Lung (tissue), 11 donors: ENCODE measurements at regions not wholly inside any gene's neighbourhood (a gene's known extent, or its start where the extent isn't known, plus 50 kb on each side); places are given as distances from the start of the nearest gene placed in this dataset.
"Not testable (repeated sequence)": the region's sequence is repeated elsewhere in the genome, so short reads cannot be mapped to it uniquely, and the experiment has no call there.

Experiments used
- ATAC-seq: fragments of 200-7000 bp; cut with Tn5 transposase; one replicate; pipeline ENCODE4 v1.9.1; 2020; ENCODE audit warnings: moderate number of reproducible peaks; ENCODE audit not compliant: insufficient read depth, low FRiP score
- DNase-seq, 3 donors: peaks; one replicate each; pipeline ENCODE4 v3.0.0-alpha.2; 2013 to 2017
- H3K27ac ChIP-seq, 2 donors: one replicate each; pipeline ENCODE4 v1.5.1; 2013; ENCODE audit warnings: mild to moderate bottlenecking in 2 of 2, moderate library complexity in 2 of 2, control low read depth in 1 of 2, inconsistent platforms in 1 of 2, low read depth in 1 of 2, low read length in 1 of 2
- H3K27me3 ChIP-seq, 3 donors: one replicate each; pipeline ENCODE4 v1.5.1; 2013; ENCODE audit warnings: low read length in 2 of 3; ENCODE audit not compliant: control insufficient read depth in 3 of 3, insufficient read depth in 3 of 3
- H3K36me3 ChIP-seq, 4 donors: one replicate each; pipeline ENCODE4 v1.5.1; 2013; ENCODE audit warnings: low read length in 4 of 4, mild to moderate bottlenecking in 1 of 4, moderate library complexity in 1 of 4; ENCODE audit not compliant: control insufficient read depth in 4 of 4, insufficient read depth in 4 of 4
- H3K4me1 ChIP-seq, 5 donors: one replicate each; pipeline ENCODE4 v1.5.1; 2013; ENCODE audit warnings: low read length in 5 of 5, mild to moderate bottlenecking in 2 of 5, moderate library complexity in 1 of 5; ENCODE audit not compliant: control insufficient read depth in 5 of 5, insufficient read depth in 5 of 5
- H3K4me3 ChIP-seq: one replicate; pipeline ENCODE4 v1.5.1; 2013; ENCODE audit warnings: mild to moderate bottlenecking, control low read depth, moderate library complexity
- H3K9ac ChIP-seq, 2 donors: one replicate each; pipeline ENCODE4 v1.5.1; 2013; ENCODE audit warnings: low read length in 2 of 2, control low read depth in 1 of 2; ENCODE audit not compliant: insufficient read depth in 1 of 2
- H3K9me3 ChIP-seq, 4 donors: one replicate each; pipeline ENCODE4 v1.5.1; 2013; ENCODE audit warnings: low read length in 3 of 4, mild to moderate bottlenecking in 1 of 4, moderate library complexity in 1 of 4; ENCODE audit not compliant: control insufficient read depth in 4 of 4, insufficient read depth in 3 of 4
- WGBS, 2 donors: extraction: QIAGEN DNeasy Blood & Tissue Kit; methylation state at CpG; one replicate each; pipeline ENCODE4 v1.1.7; 2013; 5-methylcytosine and 5-hydroxymethylcytosine counted together
- TF ChIP-seq, protein P1 (sequence below): IDR thresholded peaks from 2 replicates; pipeline ENCODE4 v1.5.1; 2012; ENCODE audit warnings: mild to moderate bottlenecking; ENCODE audit errors: control extremely low read depth, extremely low read depth
- donor health status: control.
- donor health status: control.
- donor health status: Bipolar disorder and iron deficiency.
- donor health status: healthy.
- donor health status: DM: yes; HTN: yes; CAD: no.

DNA sequence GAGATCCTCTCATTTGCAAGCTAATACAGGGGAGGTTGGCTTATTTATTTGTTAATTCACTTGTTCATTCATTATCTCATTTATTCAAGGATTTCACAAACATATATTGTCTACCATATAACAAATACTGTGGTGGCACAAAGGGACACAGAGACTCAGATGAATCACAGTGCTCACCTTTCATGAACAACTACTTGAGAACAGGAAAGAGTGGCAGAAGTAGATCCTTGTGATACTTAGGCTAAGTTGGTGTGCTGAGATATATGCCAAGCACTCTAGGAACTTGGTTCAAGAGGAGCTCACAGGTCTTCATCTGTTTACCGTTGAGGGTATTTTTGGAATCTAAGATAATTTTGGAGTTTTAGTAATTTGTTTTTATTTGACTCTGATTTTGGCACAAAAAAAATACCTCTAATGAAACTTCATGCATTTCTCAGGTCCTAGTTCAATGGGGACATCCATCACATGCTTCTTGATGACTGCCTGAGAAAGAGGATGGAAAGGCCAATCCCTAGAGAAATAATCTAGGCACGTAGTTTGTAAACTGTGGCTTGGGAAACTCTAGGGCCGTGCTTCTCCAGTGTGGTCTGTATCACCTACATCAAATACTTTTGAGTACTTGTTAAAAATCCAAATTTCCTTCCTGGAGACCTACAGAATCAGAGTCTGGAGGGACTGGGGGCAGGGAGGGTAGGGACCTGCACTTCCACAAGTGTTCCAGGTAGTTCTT is 113.3 kb downstream of the OSTF1 start:
- Histone ChIP-seq H3K27ac (no peak overlapping the region), H3K9me3 (no peaks in the 10 kb centered on the region), H3K9ac (no peak overlapping the region), H3K4me1 (no peaks in the 10 kb centered on the region), H3K36me3 (peaks cover 0 to 3% (median 0%) of the 10 kb centered on the region in 4 donors), H3K4me3 (no peak overlapping the region), H3K27me3 (no peaks in the 10 kb centered on the region)
- DNase-seq: no peak
- 75 to 81% methylated on average over 3 of the region's 3 CpGs for WGBS, 2 donors
- peak; percentile 66 for ATAC-seq
- TF ChIP-seq, protein P1, sequence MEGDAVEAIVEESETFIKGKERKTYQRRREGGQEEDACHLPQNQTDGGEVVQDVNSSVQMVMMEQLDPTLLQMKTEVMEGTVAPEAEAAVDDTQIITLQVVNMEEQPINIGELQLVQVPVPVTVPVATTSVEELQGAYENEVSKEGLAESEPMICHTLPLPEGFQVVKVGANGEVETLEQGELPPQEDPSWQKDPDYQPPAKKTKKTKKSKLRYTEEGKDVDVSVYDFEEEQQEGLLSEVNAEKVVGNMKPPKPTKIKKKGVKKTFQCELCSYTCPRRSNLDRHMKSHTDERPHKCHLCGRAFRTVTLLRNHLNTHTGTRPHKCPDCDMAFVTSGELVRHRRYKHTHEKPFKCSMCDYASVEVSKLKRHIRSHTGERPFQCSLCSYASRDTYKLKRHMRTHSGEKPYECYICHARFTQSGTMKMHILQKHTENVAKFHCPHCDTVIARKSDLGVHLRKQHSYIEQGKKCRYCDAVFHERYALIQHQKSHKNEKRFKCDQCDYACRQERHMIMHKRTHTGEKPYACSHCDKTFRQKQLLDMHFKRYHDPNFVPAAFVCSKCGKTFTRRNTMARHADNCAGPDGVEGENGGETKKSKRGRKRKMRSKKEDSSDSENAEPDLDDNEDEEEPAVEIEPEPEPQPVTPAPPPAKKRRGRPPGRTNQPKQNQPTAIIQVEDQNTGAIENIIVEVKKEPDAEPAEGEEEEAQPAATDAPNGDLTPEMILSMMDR: no peak

- WGBS, 2 donors: 97 to 100% methylated on average over 7 to 8 of the region's 12 CpGs
- not testable (repeated sequence) for DNase-seq
These were observed 119.7 kb downstream of the OSTF1 start for GRCh38 chr9:75207997-75208396.

DNA sequence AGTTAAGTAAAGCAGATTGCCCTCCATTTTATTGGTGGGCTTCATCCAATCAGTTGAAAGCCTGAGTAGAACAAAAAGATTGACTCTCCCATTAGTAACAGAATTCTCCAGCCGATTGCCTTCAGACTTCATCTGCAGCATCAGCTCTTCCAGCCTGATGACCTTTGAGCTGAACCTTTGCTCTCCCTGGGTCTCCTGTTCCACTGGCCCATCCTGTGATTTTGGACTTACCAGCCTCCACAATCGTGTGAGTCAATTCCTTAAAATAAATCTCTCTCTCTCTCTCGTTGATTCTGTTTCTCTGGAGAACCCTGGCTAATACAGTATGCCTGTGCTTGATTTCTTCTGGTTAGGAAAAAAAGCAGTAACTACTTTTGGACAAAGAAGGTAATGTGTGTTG is 121.9 kb downstream of the OSTF1 start:
- Histone ChIP-seq H3K4me3 (no peak overlapping the region), H3K27me3 (no peaks in the 10 kb centered on the region), H3K4me1 (no peaks in the 10 kb centered on the region), H3K9me3 (no peaks in the 10 kb centered on the region), H3K27ac (no peak overlapping the region), H3K9ac (no peak overlapping the region), H3K36me3 (peaks cover 0 to 1% (median 0%) of the 10 kb centered on the region in 4 donors)
- no peak for ATAC-seq
- TF ChIP-seq, protein P1: no peak
- DNase-seq: no peak
- 46 to 59% methylated on average over 3 of the region's 3 CpGs for WGBS, 2 donors

More at GRCh38 chr9:75207997-75208396, 119.7 kb downstream of the OSTF1 start:
- H3K36me3 ChIP-seq, H3K27me3 ChIP-seq, H3K4me1 ChIP-seq, ATAC-seq, H3K27ac ChIP-seq, H3K4me3 ChIP-seq, H3K9me3 ChIP-seq, H3K9ac ChIP-seq: not testable (repeated sequence)

GRCh38 chr9:75213765-75214164 is 125.5 kb downstream of the OSTF1 start:
- TF ChIP-seq, protein P1: no peak
- no peak overlapping the region for H3K27ac ChIP-seq
- H3K4me1 ChIP-seq: no peaks in the 10 kb centered on the region
- no peaks in the 10 kb centered on the region for H3K27me3 ChIP-seq
- 89 to 90% methylated on average over 3 of the region's 3 CpGs for WGBS, 2 donors
- H3K4me3 ChIP-seq: no peak overlapping the region
- DNase-seq (no peak), ATAC-seq (no peak)
- no peaks in the 10 kb centered on the region for H3K9me3 ChIP-seq
- no peak overlapping the region for H3K9ac ChIP-seq
- H3K36me3 ChIP-seq: peaks cover 0 to 1% (median 0%) of the 10 kb centered on the region in 4 donors
